SK-N-SH treated with all-trans-retinoic acid at 6 μM for 48 hours (cell line): ENCODE measurements at regions not wholly inside any gene's neighbourhood (a gene's known extent, or its start where the extent isn't known, plus 50 kb on each side); places are given as distances from the start of the nearest gene placed in this dataset.

Source experiments
- BACH2 ChIP-seq: fragments of 250-450 bp; sonication (Bioruptor Pico); IDR thresholded peaks from 2 replicates; pipeline ENCODE4 v1.9.0; 2021; ENCODE audit warnings: mild to moderate bottlenecking, borderline replicate concordance
- CREB5 ChIP-seq: fragments of 250-450 bp; sonication (Bioruptor Pico); IDR thresholded peaks from 2 replicates; pipeline ENCODE4 v1.5.1; 2020; ENCODE audit warnings: low read depth, mild to moderate bottlenecking, moderate library complexity
- CSDC2 ChIP-seq: fragments of 250-450 bp; sonication (Bioruptor Pico); IDR thresholded peaks from 2 replicates; pipeline ENCODE4 v1.5.0; 2020; ENCODE audit warnings: mild to moderate bottlenecking, moderate library complexity
- CSRNP3 ChIP-seq: fragments of 250-450 bp; sonication (Bioruptor Pico); IDR thresholded peaks from 2 replicates; pipeline ENCODE4 v1.5.1; 2021; ENCODE audit warnings: mild to moderate bottlenecking, moderate library complexity
- PATZ1 ChIP-seq: fragments of 250-450 bp; sonication (Bioruptor Pico); IDR thresholded peaks from 2 replicates; pipeline ENCODE4 v1.8.0; 2020; ENCODE audit warnings: mild to moderate bottlenecking, moderate library complexity, borderline replicate concordance
- PPARA ChIP-seq: fragments of 250-450 bp; sonication (Bioruptor Pico); IDR thresholded peaks from 2 replicates; pipeline ENCODE4 v1.5.0; 2020; ENCODE audit warnings: mild to moderate bottlenecking, borderline replicate concordance
- RARB ChIP-seq: fragments of 250-450 bp; sonication (Bioruptor Pico); IDR thresholded peaks from 2 replicates; pipeline ENCODE4 v1.8.0; 2021; ENCODE audit warnings: mild to moderate bottlenecking, moderate library complexity
- TCF4 ChIP-seq: fragments of 250-450 bp; sonication (Bioruptor Pico); IDR thresholded peaks from 2 replicates; pipeline ENCODE4 v1.8.0; 2021; ENCODE audit warnings: mild to moderate bottlenecking, moderate library complexity, borderline replicate concordance
- TOX ChIP-seq: fragments of 250-450 bp; sonication (Bioruptor Pico); IDR thresholded peaks from 2 replicates; pipeline ENCODE4 v1.8.0; 2021; ENCODE audit warnings: mild to moderate bottlenecking, moderate library complexity, borderline replicate concordance
- ZFP3 ChIP-seq: fragments of 250-450 bp; sonication (Bioruptor Pico); IDR thresholded peaks from 2 replicates; pipeline ENCODE4 v1.5.0; 2020; ENCODE audit warnings: mild to moderate bottlenecking, moderate library complexity
- ZFP30 ChIP-seq: fragments of 450-650 bp; formaldehyde crosslinking; IDR thresholded peaks from 2 replicates; pipeline ENCODE4 v1.5.0; 2022; ENCODE audit warnings: mild to moderate bottlenecking, moderate library complexity
- ZNF565 ChIP-seq: fragments of 450-650 bp; formaldehyde crosslinking; conservative IDR thresholded peaks from 2 replicates; pipeline ENCODE4 v1.5.0; 2020; ENCODE audit warnings: low read depth, mild to moderate bottlenecking, moderate library complexity
- ZNF70 ChIP-seq: fragments of 450-650 bp; formaldehyde crosslinking; IDR thresholded peaks from 2 replicates; pipeline ENCODE4 v1.5.0; 2020; ENCODE audit warnings: mild to moderate bottlenecking, moderate library complexity
- TF ChIP-seq, protein P1 (sequence below): fragments of 250-450 bp; sonication (Bioruptor Pico); IDR thresholded peaks from 2 replicates; pipeline ENCODE4 v1.5.0; 2020; ENCODE audit warnings: mild to moderate bottlenecking, moderate library complexity

DNA sequence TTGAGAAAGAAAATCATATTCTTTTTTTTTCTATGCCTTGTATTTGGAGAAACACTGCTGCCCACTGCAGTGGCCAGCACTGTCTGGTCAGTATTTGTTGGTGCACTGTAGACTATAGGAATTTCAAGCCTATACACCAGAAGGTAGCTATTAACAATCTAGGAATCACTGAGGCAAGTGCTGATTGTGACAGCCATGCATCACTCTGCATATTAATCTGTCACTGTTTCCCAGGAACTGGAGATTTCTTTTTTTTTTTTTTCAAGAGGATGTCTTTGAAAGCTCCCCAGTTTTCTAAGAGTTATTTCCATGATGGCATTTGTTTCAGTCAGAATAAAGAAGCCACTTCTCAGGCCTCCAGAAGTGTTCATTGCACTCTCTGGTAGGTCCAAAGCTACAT, 737.8 kb upstream of the PTBP2 start:
- TF ChIP-seq RARB (CRISPR knock-in tag) = no peak
- no peak for TF ChIP-seq ZFP30 (CRISPR knock-in tag)
- TF ChIP-seq PATZ1 (CRISPR knock-in tag) = no peak
- no peak for TF ChIP-seq BACH2 (CRISPR knock-in tag)
- TF ChIP-seq CSRNP3 (CRISPR knock-in tag) = no peak
- no peak for TF ChIP-seq CSDC2 (CRISPR knock-in tag)
- TF ChIP-seq PPARA (CRISPR knock-in tag) = no peak
- TF ChIP-seq, protein P1, sequence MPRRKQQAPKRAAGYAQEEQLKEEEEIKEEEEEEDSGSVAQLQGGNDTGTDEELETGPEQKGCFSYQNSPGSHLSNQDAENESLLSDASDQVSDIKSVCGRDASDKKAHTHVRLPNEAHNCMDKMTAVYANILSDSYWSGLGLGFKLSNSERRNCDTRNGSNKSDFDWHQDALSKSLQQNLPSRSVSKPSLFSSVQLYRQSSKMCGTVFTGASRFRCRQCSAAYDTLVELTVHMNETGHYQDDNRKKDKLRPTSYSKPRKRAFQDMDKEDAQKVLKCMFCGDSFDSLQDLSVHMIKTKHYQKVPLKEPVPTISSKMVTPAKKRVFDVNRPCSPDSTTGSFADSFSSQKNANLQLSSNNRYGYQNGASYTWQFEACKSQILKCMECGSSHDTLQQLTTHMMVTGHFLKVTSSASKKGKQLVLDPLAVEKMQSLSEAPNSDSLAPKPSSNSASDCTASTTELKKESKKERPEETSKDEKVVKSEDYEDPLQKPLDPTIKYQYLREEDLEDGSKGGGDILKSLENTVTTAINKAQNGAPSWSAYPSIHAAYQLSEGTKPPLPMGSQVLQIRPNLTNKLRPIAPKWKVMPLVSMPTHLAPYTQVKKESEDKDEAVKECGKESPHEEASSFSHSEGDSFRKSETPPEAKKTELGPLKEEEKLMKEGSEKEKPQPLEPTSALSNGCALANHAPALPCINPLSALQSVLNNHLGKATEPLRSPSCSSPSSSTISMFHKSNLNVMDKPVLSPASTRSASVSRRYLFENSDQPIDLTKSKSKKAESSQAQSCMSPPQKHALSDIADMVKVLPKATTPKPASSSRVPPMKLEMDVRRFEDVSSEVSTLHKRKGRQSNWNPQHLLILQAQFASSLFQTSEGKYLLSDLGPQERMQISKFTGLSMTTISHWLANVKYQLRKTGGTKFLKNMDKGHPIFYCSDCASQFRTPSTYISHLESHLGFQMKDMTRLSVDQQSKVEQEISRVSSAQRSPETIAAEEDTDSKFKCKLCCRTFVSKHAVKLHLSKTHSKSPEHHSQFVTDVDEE (CRISPR knock-in tag) = no peak
- TF ChIP-seq ZFP3 = no peak
- no peak for TF ChIP-seq TOX
- TF ChIP-seq ZNF70 (CRISPR knock-in tag) = no peak
- TF ChIP-seq CREB5 (CRISPR knock-in tag) = no peak
- TF ChIP-seq TCF4 (CRISPR knock-in tag) = no peak
- no peak for TF ChIP-seq ZNF565 (CRISPR knock-in tag)
